ENCODE measurements at regions not wholly inside any gene's neighbourhood (a gene's known extent, or its start where the extent isn't known, plus 50 kb on each side); places are given as distances from the start of the nearest gene placed in this dataset.

- TF ChIP-seq CTCF (IDR thresholded peaks at IDR 0.05) (no peak), POLR2AphosphoS5 (IDR thresholded peaks at IDR 0.05) (no peak), POLR2A (IDR thresholded peaks at IDR 0.05) (no peak)
These were observed 223.7 kb upstream of the DIPK2B start for GRCh38 chrX:45424326-45424725.
